Neuronal stem cell (in vitro differentiated cells): ENCODE measurements at regions not wholly inside any gene's neighbourhood (a gene's known extent, or its start where the extent isn't known, plus 50 kb on each side); places are given as distances from the start of the nearest gene placed in this dataset.

ENCODE experiments used
- DNase-seq: peaks from one replicate; pipeline ENCODE4 v3.0.0-alpha.2; 2013; ENCODE audit warnings: low spot score
- H2AFZ ChIP-seq: one replicate; pipeline ENCODE4 v1.6.1; 2013; ENCODE audit warnings: mild to moderate bottlenecking, low read length, inconsistent platforms
- H2AK5ac ChIP-seq: 2 replicates; pipeline ENCODE4 v1.6.1; 2013; ENCODE audit warnings: low read depth, mild to moderate bottlenecking, inconsistent platforms, low read length, moderate library complexity, mixed read lengths
- H2BK120ac ChIP-seq: 2 replicates; pipeline ENCODE4 v1.6.1; 2013; ENCODE audit warnings: low read depth, mild to moderate bottlenecking, inconsistent platforms, low read length, moderate library complexity, mixed read lengths
- H2BK12ac ChIP-seq: one replicate; pipeline ENCODE4 v1.6.1; 2013; ENCODE audit warnings: low read length, inconsistent platforms
- H2BK15ac ChIP-seq: 2 replicates; pipeline ENCODE4 v1.6.1; 2013; ENCODE audit warnings: mild to moderate bottlenecking, low read length, inconsistent platforms, mixed read lengths
- H2BK5ac ChIP-seq: one replicate; pipeline ENCODE4 v1.6.1; 2013; ENCODE audit warnings: inconsistent platforms, mild to moderate bottlenecking, low read length, moderate library complexity
- H3K14ac ChIP-seq: one replicate; pipeline ENCODE4 v1.6.1; 2013; ENCODE audit warnings: low read length, inconsistent platforms
- H3K18ac ChIP-seq: 2 replicates; pipeline ENCODE4 v1.6.1; 2013; ENCODE audit warnings: low read length, inconsistent platforms
- H3K23ac ChIP-seq: 2 replicates; pipeline ENCODE4 v1.6.1; 2013; ENCODE audit warnings: low read depth, mild to moderate bottlenecking, mixed read lengths, low read length, inconsistent platforms; ENCODE audit not compliant: poor library complexity
- H3K27ac ChIP-seq: replicated peaks from 3 replicates; pipeline ENCODE4 v1.5.1; 2013; ENCODE audit warnings: low read length, inconsistent platforms
- H3K27me3 ChIP-seq, 3 experiments: 2 replicates each; pipeline ENCODE4 v1.6.1; 2013; ENCODE audit warnings: low read length in 3 of 3, mild to moderate bottlenecking in 2 of 3, inconsistent platforms in 1 of 3, low read depth in 1 of 3, mixed read lengths in 1 of 3, moderate library complexity in 1 of 3; ENCODE audit not compliant: control insufficient read depth in 3 of 3, insufficient read depth in 3 of 3
- H3K36me3 ChIP-seq, 2 donors: replicated peaks in 1 of 2; 2 replicates each; pipeline ENCODE4 v1.6.1; 2013; ENCODE audit warnings: low read length in 2 of 2; ENCODE audit not compliant: control insufficient read depth in 2 of 2, insufficient read depth in 2 of 2
- H3K4ac ChIP-seq: 2 replicates; pipeline ENCODE4 v1.6.1; 2013; ENCODE audit warnings: inconsistent platforms, mild to moderate bottlenecking, low read length, moderate library complexity
- H3K4me1 ChIP-seq, 2 donors: 1 replicate in 1 of 2; 2 replicates in 1 of 2; pipeline ENCODE4 v1.6.1; 2013; ENCODE audit warnings: low read length in 2 of 2, low read depth in 1 of 2; ENCODE audit not compliant: control insufficient read depth in 2 of 2, insufficient read depth in 1 of 2
- H3K4me2 ChIP-seq: one replicate; pipeline ENCODE4 v1.6.1; 2013; ENCODE audit warnings: mild to moderate bottlenecking, low read length, inconsistent platforms; ENCODE audit not compliant: insufficient read depth, poor library complexity, severe bottlenecking
- H3K4me3 ChIP-seq, 2 donors: 2 replicates each; pipeline ENCODE4 v1.5.1; 2013; ENCODE audit warnings: low read length in 2 of 2, mild to moderate bottlenecking in 2 of 2, inconsistent platforms in 1 of 2, moderate library complexity in 1 of 2
- H3K79me1 ChIP-seq: one replicate; pipeline ENCODE4 v1.6.1; 2013; ENCODE audit warnings: low read depth, mild to moderate bottlenecking, inconsistent platforms, low read length, moderate library complexity
- H3K9ac ChIP-seq: one replicate; pipeline ENCODE4 v1.6.1; 2013; ENCODE audit warnings: mild to moderate bottlenecking, low read depth, low read length, inconsistent platforms; ENCODE audit not compliant: poor library complexity
- H3K9me3 ChIP-seq, 2 donors: replicated peaks in 1 of 2; 2 replicates each; pipeline versions ENCODE3 to v1.6.1; 2013; ENCODE audit warnings: low read length in 2 of 2, mild to moderate bottlenecking in 2 of 2, inconsistent platforms in 1 of 2, low read depth in 1 of 2, mixed read lengths in 1 of 2, moderate library complexity in 1 of 2; ENCODE audit not compliant: control insufficient read depth in 2 of 2, insufficient read depth in 1 of 2
- H4K8ac ChIP-seq: one replicate; pipeline ENCODE4 v1.6.1; 2013; ENCODE audit warnings: low read depth, mild to moderate bottlenecking, inconsistent platforms, low read length, moderate library complexity
- H4K91ac ChIP-seq: one replicate; pipeline ENCODE4 v1.6.1; 2013; ENCODE audit warnings: low read length, low read depth, mild to moderate bottlenecking, inconsistent platforms; ENCODE audit not compliant: poor library complexity
- WGBS, 2 donors: extraction: QIAGEN DNeasy Blood & Tissue Kit; methylation state at CpG; one replicate each; pipeline ENCODE4 v1.1.7; 2013; ENCODE audit warnings: missing lambda C conversion rate in 2 of 2, mixed read lengths in 1 of 2; ENCODE audit not compliant: insufficient read length in 2 of 2, insufficient replicate concordance in 1 of 2; ENCODE audit errors: extremely low coverage in 2 of 2; 5-methylcytosine and 5-hydroxymethylcytosine counted together

DNA sequence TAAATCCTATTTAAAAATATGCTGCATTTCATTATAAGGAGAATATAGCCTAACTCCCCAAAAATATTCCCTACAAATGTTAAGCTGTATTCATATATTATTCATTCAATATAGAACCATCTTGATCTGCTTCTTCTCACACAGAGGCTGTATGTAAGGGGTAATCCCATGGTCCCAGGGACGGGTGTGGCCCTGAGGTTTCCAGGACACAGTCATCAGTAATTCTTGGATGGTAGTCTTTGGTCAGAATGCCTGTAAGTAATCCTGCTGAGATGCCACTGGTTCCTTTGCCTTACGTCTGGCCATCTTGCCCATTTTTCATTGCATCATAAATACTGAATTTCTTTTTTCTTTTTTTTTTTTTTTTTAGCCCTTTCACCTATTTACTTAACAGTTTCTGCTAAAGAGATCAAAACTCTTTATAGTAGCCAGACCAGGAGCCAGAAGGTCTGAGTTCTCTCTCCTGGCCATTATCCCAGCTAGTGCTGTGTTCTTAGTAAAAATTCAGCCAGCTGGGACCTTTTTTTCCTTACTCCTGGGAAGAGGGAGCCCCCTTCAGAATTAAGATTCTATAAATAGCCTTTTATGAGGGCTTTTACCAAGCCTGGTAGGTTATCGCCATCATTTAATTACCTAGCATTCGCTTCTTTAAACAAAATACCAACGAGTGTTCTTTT, 134.9 kb downstream of the SOX11 start:
- no peak overlapping the region for H3K9ac ChIP-seq
- no peak overlapping the region for H2BK15ac ChIP-seq
- H4K8ac ChIP-seq, result no peak overlapping the region
- H2BK120ac ChIP-seq, result no peak overlapping the region
- no peaks in the 10 kb centered on the region for H3K27me3 ChIP-seq
- no peak overlapping the region for H3K23ac ChIP-seq
- no peak overlapping the region for H4K91ac ChIP-seq
- H3K9me3 ChIP-seq, result peaks cover 7 to 15% of the 10 kb centered on the region in 2 donors
- H3K4ac ChIP-seq, result no peak overlapping the region
- H3K4me1 ChIP-seq, result peaks cover 3 to 4% of the 10 kb centered on the region in 2 donors
- no peak overlapping the region for H3K18ac ChIP-seq
- no peak overlapping the region for H2BK12ac ChIP-seq
- no peak overlapping the region for H2AK5ac ChIP-seq
- H3K14ac ChIP-seq, result no peak overlapping the region
- no peak for DNase-seq
- H2BK5ac ChIP-seq, result no peak overlapping the region
- no peak overlapping the region for H3K4me2 ChIP-seq
- H2AFZ ChIP-seq, result no peak overlapping the region
- H3K4me3 ChIP-seq, result no peak overlapping the region
- H3K27ac ChIP-seq, result no peak overlapping the region
- no CpG with 5 or more reads among the region's 5 CpGs for WGBS, 2 donors
- H3K36me3 ChIP-seq, result no peaks in the 10 kb centered on the region
- no peaks in the 10 kb centered on the region for H3K79me1 ChIP-seq

DNA sequence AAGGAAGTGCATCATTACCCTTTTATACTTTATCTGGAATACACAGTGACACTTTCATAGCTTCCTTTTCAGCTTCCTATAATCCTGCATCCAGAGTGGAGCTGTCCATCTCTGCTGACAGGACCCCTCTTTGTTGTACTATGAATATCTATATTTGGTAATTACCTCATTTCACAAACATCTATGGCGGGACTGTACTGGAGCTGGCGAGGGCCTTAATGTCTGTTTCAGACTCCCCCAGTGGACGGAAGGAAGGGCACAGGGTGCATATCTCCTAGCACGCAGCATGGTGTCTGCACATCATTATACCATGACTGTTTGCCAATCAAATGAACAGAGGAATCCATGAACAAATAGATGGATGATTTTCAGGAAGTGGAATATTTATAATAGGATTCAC, 142.3 kb downstream of the SOX11 start:
- Histone ChIP-seq H3K4me3 (no peak overlapping the region), H3K4me1 (peaks cover 7 to 19% of the 10 kb centered on the region in 2 donors), H3K9me3 (no peaks in the 10 kb centered on the region), H3K23ac (no peak overlapping the region), H3K27me3 (no peaks in the 10 kb centered on the region), H4K8ac (no peak overlapping the region), H3K14ac (no peak overlapping the region), H4K91ac (no peak overlapping the region), H3K27ac (no peak overlapping the region), H3K36me3 (no peaks in the 10 kb centered on the region), H2BK120ac (no peak overlapping the region), H2BK12ac (no peak overlapping the region), H3K4ac (no peak overlapping the region), H3K79me1 (no peaks in the 10 kb centered on the region), H3K18ac (no peak overlapping the region), H2BK15ac (no peak overlapping the region), H2AK5ac (no peak overlapping the region), H2BK5ac (no peak overlapping the region), H3K9ac (no peak overlapping the region), H3K4me2 (no peak overlapping the region), H2AFZ (no peak overlapping the region)
- no CpG with 5 or more reads among the region's 4 CpGs for WGBS, 2 donors
- no peak for DNase-seq

DNA sequence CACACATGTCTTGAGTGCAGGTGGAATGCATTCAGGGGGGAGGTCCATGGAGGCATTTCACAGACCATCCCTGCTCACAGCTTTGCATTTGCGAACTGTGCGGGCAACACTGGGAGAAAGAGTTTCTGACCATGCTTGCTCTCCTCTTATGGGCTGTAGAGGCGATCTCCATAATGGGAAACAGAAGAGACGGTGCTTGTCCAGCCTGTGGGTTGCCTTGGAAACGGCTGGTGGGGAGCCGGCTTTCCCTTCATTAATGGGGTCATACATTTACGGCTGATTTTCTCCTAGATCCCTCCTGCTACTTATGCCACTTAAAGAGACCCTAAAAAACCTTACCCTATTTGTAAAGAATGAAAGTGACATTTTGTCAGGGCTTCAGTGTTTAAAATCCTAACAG, 147.4 kb downstream of the SOX11 start:
- Histone ChIP-seq H3K9me3 (no peaks in the 10 kb centered on the region), H2BK5ac (no peak overlapping the region), H3K14ac (no peak overlapping the region), H3K27me3 (no peaks in the 10 kb centered on the region), H2BK15ac (no peak overlapping the region), H3K18ac (peak overlapping the region; percentile 87), H3K27ac (peak overlapping the region; percentile 81), H2BK120ac (no peak overlapping the region), H3K79me1 (no peaks in the 10 kb centered on the region), H2AFZ (peak overlapping the region; percentile 31), H3K36me3 (no peaks in the 10 kb centered on the region), H3K4me3 (peak overlapping the region in 1 of 2 donors; percentile 23), H4K8ac (no peak overlapping the region), H3K23ac (no peak overlapping the region), H3K4me1 (peaks cover 8 to 22% of the 10 kb centered on the region in 2 donors), H2BK12ac (no peak overlapping the region), H2AK5ac (no peak overlapping the region), H4K91ac (no peak overlapping the region), H3K4me2 (no peak overlapping the region), H3K9ac (no peak overlapping the region), H3K4ac (no peak overlapping the region)
- peak; percentile 9 for DNase-seq
- no CpG with 5 or more reads among the region's 7 CpGs for whole genome bisulfite sequencing, 2 donors

DNA sequence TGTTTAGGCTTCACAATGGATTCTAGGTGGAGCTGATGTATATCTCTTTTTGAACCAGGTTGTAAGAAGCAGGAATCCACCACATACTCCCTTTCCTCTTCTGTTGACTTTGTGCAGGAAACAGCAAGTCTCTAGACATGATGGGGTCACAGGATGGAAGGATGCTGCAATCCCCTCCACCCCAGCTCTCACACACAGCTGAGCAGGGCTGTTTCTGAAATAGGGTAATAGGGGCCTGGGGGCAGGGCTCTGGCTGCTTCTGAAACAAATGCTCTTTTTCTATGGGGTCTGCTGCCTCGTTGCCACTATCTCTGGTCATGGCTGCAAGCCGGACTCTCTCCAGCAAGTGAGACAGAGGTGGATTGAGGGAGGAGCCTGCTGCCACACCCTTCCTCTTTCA, 148.9 kb downstream of the SOX11 start:
- no peaks in the 10 kb centered on the region for H3K79me1 ChIP-seq
- no peak overlapping the region for H2AK5ac ChIP-seq
- H2BK15ac ChIP-seq, result no peak overlapping the region
- H3K27ac ChIP-seq, result no peak overlapping the region
- no peak overlapping the region for H3K4me2 ChIP-seq
- H3K4ac ChIP-seq, result no peak overlapping the region
- H3K9me3 ChIP-seq, result no peaks in the 10 kb centered on the region
- H3K9ac ChIP-seq, result no peak overlapping the region
- no peak overlapping the region for H3K14ac ChIP-seq
- H3K27me3 ChIP-seq, result no peaks in the 10 kb centered on the region
- H2AFZ ChIP-seq, result peak overlapping the region; percentile 0
- DNase-seq, result no peak
- no peaks in the 10 kb centered on the region for H3K36me3 ChIP-seq
- no peak overlapping the region for H2BK12ac ChIP-seq
- no peak overlapping the region for H4K91ac ChIP-seq
- no peak overlapping the region for H3K18ac ChIP-seq
- no peak overlapping the region for H3K4me3 ChIP-seq
- peaks cover 5 to 18% of the 10 kb centered on the region in 2 donors for H3K4me1 ChIP-seq
- no peak overlapping the region for H2BK120ac ChIP-seq
- H2BK5ac ChIP-seq, result no peak overlapping the region
- no CpG with 5 or more reads among the region's 2 CpGs for WGBS, 2 donors
- no peak overlapping the region for H4K8ac ChIP-seq
- H3K23ac ChIP-seq, result no peak overlapping the region
